ENCODE measurements at regions not wholly inside any gene's neighbourhood (a gene's known extent, or its start where the extent isn't known, plus 50 kb on each side); places are given as distances from the start of the nearest gene placed in this dataset.

DNA sequence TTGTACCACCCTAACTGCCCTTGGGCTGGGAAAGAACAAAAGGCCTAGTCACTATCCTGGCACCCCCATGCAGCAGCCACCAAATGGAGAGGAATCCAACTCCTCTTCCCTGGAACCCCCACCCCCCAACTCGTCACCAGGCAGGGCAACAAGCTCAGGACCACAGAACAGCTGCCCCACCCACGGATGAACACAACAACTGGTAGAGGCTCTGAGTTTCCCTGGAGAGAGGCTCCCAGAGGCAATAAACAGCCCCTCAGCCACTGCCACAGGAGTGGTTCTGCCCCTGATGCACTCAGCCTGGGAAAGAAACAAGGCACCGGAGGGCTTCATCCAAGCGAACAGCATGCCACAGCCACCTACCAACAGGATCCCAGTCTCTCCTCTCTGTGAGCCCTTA lies 778.4 kb upstream of the FAT3 start:
- TF ChIP-seq CTCF (conservative IDR thresholded peaks at IDR 0.05; ENCODE audit: low read depth, low read length) (no peak), EZH2phosphoT487 (IDR thresholded peaks at IDR 0.05; ENCODE audit: borderline replicate concordance, low read length) (no peak), EZH2 (IDR thresholded peaks at IDR 0.05; ENCODE audit: low read length, unreplicated experiment) (no peak)
